Lung microvascular endothelial cell (primary cell): ENCODE measurements at regions not wholly inside any gene's neighbourhood (a gene's known extent, or its start where the extent isn't known, plus 50 kb on each side); places are given as distances from the start of the nearest gene placed in this dataset.
"Not testable (repeated sequence)": the region's sequence is repeated elsewhere in the genome, so short reads cannot be mapped to it uniquely, and the experiment has no call there.

Source experiments
- DNase-seq, 2 donors: peaks; one replicate each; pipeline versions ENCODE4 v3.0.0 to v3.0.0-alpha.2; 2010; ENCODE audit warnings: low read depth in 2 of 2

GRCh38 chr20:47941869-47942268 is 156.6 kb upstream of the SULF2 start:
- DNase-seq = no peak

- DNase-seq = no peak
Observed at GRCh38 chr20:47940101-47940813, 155.0 kb upstream of the SULF2 start.

DNA sequence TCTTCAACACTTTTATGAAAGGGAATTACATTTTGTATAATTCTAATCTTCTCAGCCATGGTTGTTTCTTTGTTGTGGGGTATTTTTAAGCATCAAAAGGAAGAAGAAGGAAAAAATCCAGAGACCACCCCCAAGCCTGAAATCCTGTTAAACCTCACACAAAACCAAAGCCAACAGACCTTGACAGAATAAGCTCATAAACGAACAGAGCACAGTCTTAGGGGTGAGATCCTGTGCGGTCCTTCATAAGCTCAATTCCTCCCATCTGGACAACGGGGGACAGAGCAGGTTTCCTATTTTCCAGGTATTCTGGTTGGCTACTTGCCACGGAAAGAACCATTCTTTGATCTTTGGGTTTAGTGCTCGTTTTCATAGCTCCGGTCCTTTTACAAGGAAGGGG is 151.3 kb upstream of the SULF2 start:
- no peak for DNase-seq

- DNase-seq = peak in 1 of 2 donors; percentile 70
Observed at GRCh38 chr20:47934761-47935160, 149.5 kb upstream of the SULF2 start.

DNA sequence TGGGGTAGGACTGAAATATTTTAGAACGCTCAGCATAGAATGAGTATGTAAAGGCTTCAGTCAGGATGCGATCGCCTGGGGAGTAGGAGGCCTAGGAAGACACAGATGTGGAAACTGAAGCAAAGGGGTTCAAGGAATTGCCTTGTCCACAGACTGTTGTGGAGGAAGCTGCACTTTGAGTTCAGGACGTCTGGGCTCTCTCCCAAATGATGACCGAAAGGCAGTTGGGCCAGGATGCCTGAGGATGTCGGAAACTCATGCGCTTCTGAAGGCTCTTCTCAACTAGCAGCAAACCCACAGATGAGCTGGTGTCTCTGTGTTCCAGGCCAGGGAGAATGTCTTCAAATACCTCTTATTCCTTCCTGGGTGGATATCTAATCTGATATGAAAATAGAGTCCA is 146.2 kb upstream of the SULF2 start:
- no peak for DNase-seq

DNA sequence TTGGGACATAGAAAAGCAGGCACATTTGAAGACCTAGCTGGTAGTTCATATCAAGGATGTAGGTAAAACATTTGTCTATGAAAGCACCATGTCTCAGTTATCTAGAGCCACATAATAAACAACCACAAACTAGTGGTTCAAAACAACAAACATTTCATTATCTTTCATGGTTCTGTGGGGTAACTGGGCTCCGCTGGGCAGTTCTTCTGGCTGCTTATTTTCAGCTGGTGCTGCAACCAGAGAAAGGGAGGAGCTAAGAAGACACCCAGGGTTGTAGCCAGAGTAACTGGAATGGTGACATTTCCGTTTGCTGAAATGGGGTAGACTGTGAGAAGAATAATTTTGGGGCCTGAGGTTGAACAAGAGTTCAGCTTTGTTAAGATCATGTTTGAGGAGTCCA is 145.7 kb upstream of the SULF2 start:
- no peak for DNase-seq

- peak; percentile 42 to 70 for DNase-seq
Observed at GRCh38 chr20:47929368-47930115, 144.3 kb upstream of the SULF2 start.

- DNase-seq = no peak
Observed at GRCh38 chr20:47927944-47928343, 142.7 kb upstream of the SULF2 start.

DNA sequence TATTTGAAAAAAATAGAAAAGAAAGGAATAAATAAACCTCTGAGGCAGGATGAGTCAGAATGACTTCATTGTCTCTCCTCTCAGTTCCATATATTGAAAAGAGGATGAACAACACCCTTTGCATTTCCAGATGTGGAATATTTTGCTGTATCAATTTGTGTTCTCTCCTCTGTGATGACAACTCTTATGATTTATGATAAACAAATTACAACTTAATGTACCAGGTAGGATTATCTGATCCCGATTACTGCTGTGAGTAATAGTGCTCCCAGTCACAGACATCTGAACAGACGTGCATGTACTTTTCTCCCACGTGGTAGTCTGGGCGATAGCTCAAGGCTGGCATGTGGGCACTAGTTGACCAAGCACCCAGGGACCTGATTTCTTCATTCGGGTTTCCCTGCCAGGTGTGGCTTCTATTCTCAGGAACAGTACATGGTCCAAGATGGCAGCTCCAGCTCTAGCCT is 142.1 kb upstream of the SULF2 start:
- peak in 1 of 2 donors; percentile 57 for DNase-seq

- DNase-seq = no peak
Observed at GRCh38 chr20:47926731-47927130, 141.4 kb upstream of the SULF2 start.

GRCh38 chr20:47925593-47925992 is 140.3 kb upstream of the SULF2 start:
- DNase-seq = no peak

- peak; percentile 23 to 55 for DNase-seq
Observed at GRCh38 chr20:47922269-47922668, 137.0 kb upstream of the SULF2 start.

GRCh38 chr20:47921829-47922228 is 136.5 kb upstream of the SULF2 start:
- not testable (repeated sequence) for DNase-seq

- no peak for DNase-seq
Observed at GRCh38 chr20:47921408-47921807, 136.1 kb upstream of the SULF2 start.

- DNase-seq = no peak
Observed at GRCh38 chr20:47917549-47918070, 132.3 kb upstream of the SULF2 start.

DNA sequence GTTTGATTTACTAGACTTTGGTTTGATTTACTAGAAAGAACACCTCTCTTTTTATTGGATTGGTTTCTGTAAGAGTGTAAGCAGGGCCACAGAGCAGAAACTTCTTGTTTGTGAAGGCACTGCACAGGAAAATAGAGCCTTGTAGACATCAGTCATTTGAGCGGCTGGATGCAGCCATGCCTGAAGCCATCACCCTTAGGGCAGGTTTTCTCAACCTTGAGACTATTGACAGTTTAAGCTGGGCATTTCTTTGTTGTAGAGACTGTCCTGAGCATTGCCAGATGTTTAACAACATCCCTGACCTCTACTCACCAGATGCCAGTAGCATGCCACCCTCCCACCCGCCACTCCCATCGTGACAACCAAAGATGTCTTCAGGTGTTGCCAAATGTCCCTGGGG is 130.2 kb upstream of the SULF2 start:
- DNase-seq = no peak

- no peak for DNase-seq
Observed at GRCh38 chr20:47914792-47915191, 129.5 kb upstream of the SULF2 start.

- peak; percentile 38 to 80 for DNase-seq
Observed at GRCh38 chr20:47912786-47913501, 127.7 kb upstream of the SULF2 start.

DNA sequence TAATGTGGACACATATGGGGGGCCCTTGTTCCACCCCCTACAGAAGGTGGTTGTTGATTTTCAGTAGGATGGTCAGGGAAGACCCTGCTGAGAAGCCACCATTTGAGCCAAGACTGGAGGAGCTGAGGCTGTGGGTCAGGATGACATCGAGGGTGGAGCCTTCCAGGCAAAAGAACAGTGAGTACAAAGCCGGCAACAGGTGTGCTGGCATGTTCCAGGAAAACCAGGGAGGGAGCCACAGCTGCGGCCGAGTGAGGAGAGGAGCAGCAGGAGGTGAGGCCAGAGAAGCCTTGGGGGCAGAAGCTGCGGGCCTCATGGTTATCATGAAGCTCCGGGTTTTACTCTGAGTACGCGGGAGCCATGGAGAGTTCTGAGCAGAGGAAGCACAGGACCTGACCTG is 126.9 kb upstream of the SULF2 start:
- DNase-seq = not testable (repeated sequence)

DNA sequence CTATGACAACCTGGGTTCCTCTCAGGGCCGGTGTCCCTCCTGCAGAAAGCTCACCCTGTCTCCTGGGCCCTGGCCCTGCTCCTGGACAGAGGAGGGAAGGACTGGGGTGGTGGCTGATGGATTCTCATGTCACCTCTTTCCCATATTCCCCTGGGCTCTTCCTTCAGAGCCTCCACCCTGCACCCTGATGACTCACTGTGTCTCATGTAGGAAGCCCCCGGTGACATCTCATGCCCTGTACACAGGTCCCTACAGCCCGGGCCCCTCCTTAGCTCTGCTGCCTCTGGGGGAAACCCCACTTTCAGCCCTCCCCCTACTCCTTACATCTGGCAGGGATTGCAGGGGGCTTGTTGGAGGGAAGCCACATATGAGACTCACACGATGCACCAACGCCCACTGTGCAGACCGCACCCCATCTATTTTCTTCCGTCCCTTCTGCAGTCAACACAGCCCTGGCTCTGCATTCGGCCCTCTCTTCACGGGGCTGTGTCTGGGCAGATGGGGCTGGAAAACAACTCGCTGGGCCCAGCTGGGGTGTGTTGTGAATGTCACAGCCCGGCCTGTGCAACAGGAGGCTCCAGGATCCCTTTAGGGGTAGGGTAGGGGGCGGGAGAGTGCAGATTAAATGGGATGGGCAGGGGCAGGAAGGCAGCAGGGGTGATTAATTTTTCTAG is 124.6 kb upstream of the SULF2 start:
- not testable (repeated sequence) for DNase-seq

DNA sequence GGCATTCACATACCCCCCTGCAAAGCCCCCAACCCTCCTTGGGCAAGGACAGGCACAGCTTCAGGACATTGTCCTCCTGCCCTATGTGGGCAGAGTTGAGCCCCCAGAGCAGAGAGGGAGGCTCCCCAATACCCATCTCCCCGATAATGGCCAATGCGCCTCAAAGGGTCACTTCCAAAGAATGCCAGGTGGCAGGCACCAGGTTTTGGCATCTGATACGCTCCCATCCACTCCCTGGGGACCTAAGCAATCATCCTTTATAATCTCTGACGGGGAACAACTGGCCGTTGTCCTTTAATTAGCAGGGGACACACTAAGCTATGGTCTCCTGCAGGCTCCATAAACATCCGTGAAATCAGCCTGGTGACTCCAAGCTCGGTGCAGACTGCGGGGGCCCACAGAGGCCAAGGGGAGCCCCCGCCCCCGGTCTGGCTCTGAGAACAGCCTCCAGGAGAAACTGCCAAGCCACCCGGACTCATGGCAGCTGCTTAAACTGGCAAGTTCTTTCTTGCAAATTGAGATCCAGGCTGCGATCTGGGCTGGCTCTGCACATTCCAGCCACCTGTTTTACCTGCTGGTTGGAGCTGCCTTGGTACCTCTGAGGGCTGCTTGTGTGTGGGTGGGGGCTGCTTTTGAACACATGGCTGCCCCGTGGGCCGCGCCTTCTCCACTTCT is 123.2 kb upstream of the SULF2 start:
- DNase-seq = not testable (repeated sequence)
